ENCODE measurements at regions not wholly inside any gene's neighbourhood (a gene's known extent, or its start where the extent isn't known, plus 50 kb on each side); places are given as distances from the start of the nearest gene placed in this dataset.

DNA sequence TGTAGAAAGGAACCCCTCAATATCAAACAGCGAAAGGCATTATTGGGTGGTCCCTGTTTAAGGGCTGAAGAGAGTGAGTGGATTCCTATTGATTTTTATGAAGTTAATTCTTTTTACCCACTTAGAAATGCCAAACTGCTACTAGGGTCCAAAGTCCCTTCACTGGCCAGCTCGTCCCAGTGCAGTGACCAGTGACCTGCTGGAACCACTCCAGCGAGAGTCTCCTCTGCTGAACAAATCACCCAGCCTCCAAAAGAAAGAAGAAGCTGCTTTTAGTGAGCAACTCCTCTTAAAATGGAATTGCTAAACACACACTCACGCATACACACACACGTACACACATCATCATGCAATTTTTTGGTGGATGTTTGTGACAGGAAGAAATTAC, 198.2 kb upstream of the PLEKHG7 start:
- peak in 1 of 2 donors; percentile 6 for ATAC-seq
- intact Hi-C loops (cut with DNase I): no loop called here
- Histone ChIP-seq H3K4me1 (peaks cover 43% of the 10 kb centered on the region), H3K27ac (peak overlapping the region; percentile 84), H3K9me3 (no peaks in the 10 kb centered on the region), H3K27me3 (ENCODE audit: low read depth) (no peaks in the 10 kb centered on the region), H3K4me3 (no peak overlapping the region), H3K36me3 (no peaks in the 10 kb centered on the region)
- DNase-seq: peak; percentile 51
- no peak for TF ChIP-seq CTCF (IDR thresholded peaks at IDR 0.05)

GRCh38 chr12:92503971-92504593, 198.7 kb upstream of the PLEKHG7 start:
- DNase-seq (no peak), ATAC-seq (no peak)
- TF ChIP-seq CTCF (IDR thresholded peaks at IDR 0.05): no peak
- no peak overlapping the region for H3K4me3 ChIP-seq
- no peaks in the 10 kb centered on the region for H3K36me3 ChIP-seq
- peaks cover 43% of the 10 kb centered on the region for H3K4me1 ChIP-seq
- H3K27ac ChIP-seq: peak overlapping the region; percentile 84
- intact Hi-C loops (cut with DNase I): no loop called here
- no peaks in the 10 kb centered on the region for H3K9me3 ChIP-seq
- H3K27me3 ChIP-seq (ENCODE audit: low read depth): no peaks in the 10 kb centered on the region

- ATAC-seq (peak; percentile 20 to 78), DNase-seq (no peak)
- Histone ChIP-seq H3K4me1 (peaks cover 43% of the 10 kb centered on the region), H3K27ac (peak overlapping the region; percentile 84), H3K36me3 (no peaks in the 10 kb centered on the region), H3K27me3 (ENCODE audit: low read depth) (no peaks in the 10 kb centered on the region), H3K9me3 (no peaks in the 10 kb centered on the region), H3K4me3 (no peak overlapping the region)
- TF ChIP-seq CTCF (IDR thresholded peaks at IDR 0.05): no peak
- intact Hi-C loops (cut with DNase I): no loop called here
Measured at GRCh38 chr12:92503029-92503931, 199.5 kb upstream of the PLEKHG7 start.

GRCh38 chr12:92502417-92503028, 200.3 kb upstream of the PLEKHG7 start:
- intact Hi-C loops (cut with DNase I): no loop called here
- Histone ChIP-seq H3K4me3 (no peak overlapping the region), H3K9me3 (no peaks in the 10 kb centered on the region), H3K27me3 (ENCODE audit: low read depth) (no peaks in the 10 kb centered on the region), H3K27ac (peak overlapping the region; percentile 84), H3K36me3 (no peaks in the 10 kb centered on the region), H3K4me1 (peaks cover 43% of the 10 kb centered on the region)
- peak; percentile 36 for TF ChIP-seq CTCF (IDR thresholded peaks at IDR 0.05)
- ATAC-seq (peak; percentile 47 to 50), DNase-seq (no peak)

DNA sequence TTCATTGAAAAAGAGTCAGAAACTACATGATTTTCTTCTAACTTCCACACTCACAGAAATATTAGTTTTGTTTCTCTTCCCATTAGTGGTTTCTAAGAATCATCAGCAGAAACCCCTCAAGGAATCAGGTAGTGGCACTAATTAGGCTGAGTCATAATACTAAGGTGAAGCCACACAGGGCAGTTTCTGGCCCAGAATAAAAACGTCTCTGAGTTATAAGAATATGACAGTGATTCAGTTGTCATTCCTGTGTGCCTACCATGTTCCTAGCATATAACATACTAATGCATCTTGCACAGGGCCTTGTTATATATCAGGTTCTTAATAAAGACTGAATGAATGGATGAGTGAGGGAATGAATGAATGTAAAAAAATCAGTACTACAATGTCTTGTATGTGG, 206.0 kb upstream of the PLEKHG7 start:
- Histone ChIP-seq H3K27me3 (ENCODE audit: low read depth) (no peaks in the 10 kb centered on the region), H3K27ac (no peak overlapping the region), H3K9me3 (no peaks in the 10 kb centered on the region), H3K4me1 (no peaks in the 10 kb centered on the region), H3K36me3 (no peaks in the 10 kb centered on the region), H3K4me3 (no peak overlapping the region)
- TF ChIP-seq CTCF (IDR thresholded peaks at IDR 0.05): no peak
- DNase-seq (no peak), ATAC-seq (no peak)
- intact Hi-C loops (cut with DNase I): no loop called here

Measured in lower lobe of right lung (tissue), 2 donors.